ENCODE measurements at regions not wholly inside any gene's neighbourhood (a gene's known extent, or its start where the extent isn't known, plus 50 kb on each side); places are given as distances from the start of the nearest gene placed in this dataset.

GRCh38 chr18:72155327-72155726, 388.8 kb downstream of the CBLN2 start:
- intact Hi-C loops (cut with micrococcal nuclease), result no loop called here
- no peaks in the 10 kb centered on the region for H3K4me1 ChIP-seq (ENCODE audit: control insufficient read depth in 1 of 2, insufficient read depth in 2 of 2, low read length in 2 of 2)
- no peak overlapping the region for H2AFZ ChIP-seq (ENCODE audit: insufficient read depth, low read depth, low read length, poor library complexity, severe bottlenecking)
- no peak overlapping the region for H3K9ac ChIP-seq (ENCODE audit: insufficient read depth, low read length, poor library complexity, severe bottlenecking)
- Mint-ChIP-seq H3K27me3 (ENCODE audit: low read depth in 3 of 3) (no peaks in the 10 kb centered on the region), H3K36me3 (no peaks in the 10 kb centered on the region), H3K4me1 (no peaks in the 10 kb centered on the region), H3K27ac (no peak overlapping the region), H3K9me3 (peaks cover 0 to 3% (median 0%) of the 10 kb centered on the region in 7 donors), H3K4me3 (no peak overlapping the region)
- no peak overlapping the region for H3K27ac ChIP-seq (ENCODE audit: low read depth in 1 of 2, low read length in 2 of 2)
- H3K27me3 ChIP-seq (ENCODE audit: control insufficient read depth in 2 of 2, insufficient read depth in 2 of 2, low read length in 2 of 2), result no peaks in the 10 kb centered on the region
- WGBS (ENCODE audit: insufficient coverage), result 81% methylated on average over 2 of the region's 5 CpGs
- no peaks in the 10 kb centered on the region for H4K20me1 ChIP-seq (ENCODE audit: insufficient read depth, low read length)
- no peak overlapping the region for H3K4me3 ChIP-seq (replicated peaks in 1 of 3; ENCODE audit: low read depth in 2 of 3, low read length in 3 of 3)
- no peak for DNase-seq
- H3K79me2 ChIP-seq (ENCODE audit: insufficient read depth, low read length), result no peaks in the 10 kb centered on the region
- TF ChIP-seq, protein P1, sequence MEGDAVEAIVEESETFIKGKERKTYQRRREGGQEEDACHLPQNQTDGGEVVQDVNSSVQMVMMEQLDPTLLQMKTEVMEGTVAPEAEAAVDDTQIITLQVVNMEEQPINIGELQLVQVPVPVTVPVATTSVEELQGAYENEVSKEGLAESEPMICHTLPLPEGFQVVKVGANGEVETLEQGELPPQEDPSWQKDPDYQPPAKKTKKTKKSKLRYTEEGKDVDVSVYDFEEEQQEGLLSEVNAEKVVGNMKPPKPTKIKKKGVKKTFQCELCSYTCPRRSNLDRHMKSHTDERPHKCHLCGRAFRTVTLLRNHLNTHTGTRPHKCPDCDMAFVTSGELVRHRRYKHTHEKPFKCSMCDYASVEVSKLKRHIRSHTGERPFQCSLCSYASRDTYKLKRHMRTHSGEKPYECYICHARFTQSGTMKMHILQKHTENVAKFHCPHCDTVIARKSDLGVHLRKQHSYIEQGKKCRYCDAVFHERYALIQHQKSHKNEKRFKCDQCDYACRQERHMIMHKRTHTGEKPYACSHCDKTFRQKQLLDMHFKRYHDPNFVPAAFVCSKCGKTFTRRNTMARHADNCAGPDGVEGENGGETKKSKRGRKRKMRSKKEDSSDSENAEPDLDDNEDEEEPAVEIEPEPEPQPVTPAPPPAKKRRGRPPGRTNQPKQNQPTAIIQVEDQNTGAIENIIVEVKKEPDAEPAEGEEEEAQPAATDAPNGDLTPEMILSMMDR (IDR thresholded peaks at IDR 0.05), result no peak
- H3K36me3 ChIP-seq (replicated peaks in 1 of 2; ENCODE audit: control insufficient read depth in 1 of 2, insufficient read depth in 2 of 2, low read length in 2 of 2), result no peaks in the 10 kb centered on the region
- H3K9me3 ChIP-seq (replicated peaks in 1 of 2; ENCODE audit: control insufficient read depth in 1 of 2, insufficient read depth in 1 of 2, low read length in 2 of 2), result no peaks in the 10 kb centered on the region
- no peak overlapping the region for H3K4me2 ChIP-seq (replicated peaks; ENCODE audit: extremely low read depth, low read length, poor library complexity, severe bottlenecking)

GRCh38 chr18:72154926-72155325, 389.2 kb downstream of the CBLN2 start:
- Histone ChIP-seq H3K4me3 (replicated peaks in 1 of 3; ENCODE audit: low read depth in 2 of 3, low read length in 3 of 3) (no peak overlapping the region), H3K4me1 (ENCODE audit: control insufficient read depth in 1 of 2, insufficient read depth in 2 of 2, low read length in 2 of 2) (no peaks in the 10 kb centered on the region), H3K4me2 (replicated peaks; ENCODE audit: extremely low read depth, low read length, poor library complexity, severe bottlenecking) (no peak overlapping the region), H4K20me1 (ENCODE audit: insufficient read depth, low read length) (no peaks in the 10 kb centered on the region), H2AFZ (ENCODE audit: insufficient read depth, low read depth, low read length, poor library complexity, severe bottlenecking) (no peak overlapping the region), H3K79me2 (ENCODE audit: insufficient read depth, low read length) (no peaks in the 10 kb centered on the region), H3K27ac (ENCODE audit: low read depth in 1 of 2, low read length in 2 of 2) (no peak overlapping the region), H3K9ac (ENCODE audit: insufficient read depth, low read length, poor library complexity, severe bottlenecking) (no peak overlapping the region), H3K9me3 (replicated peaks in 1 of 2; ENCODE audit: control insufficient read depth in 1 of 2, insufficient read depth in 1 of 2, low read length in 2 of 2) (no peaks in the 10 kb centered on the region), H3K27me3 (ENCODE audit: control insufficient read depth in 2 of 2, insufficient read depth in 2 of 2, low read length in 2 of 2) (no peaks in the 10 kb centered on the region), H3K36me3 (replicated peaks in 1 of 2; ENCODE audit: control insufficient read depth in 1 of 2, insufficient read depth in 2 of 2, low read length in 2 of 2) (no peaks in the 10 kb centered on the region)
- Mint-ChIP-seq H3K9me3 (peaks cover 0 to 3% (median 0%) of the 10 kb centered on the region in 7 donors), H3K36me3 (no peaks in the 10 kb centered on the region), H3K27ac (no peak overlapping the region), H3K4me3 (no peak overlapping the region), H3K27me3 (ENCODE audit: low read depth in 3 of 3) (no peaks in the 10 kb centered on the region), H3K4me1 (no peaks in the 10 kb centered on the region)
- DNase-seq, result no peak
- TF ChIP-seq, protein P1 (IDR thresholded peaks at IDR 0.05), result no peak
- intact Hi-C loops (cut with micrococcal nuclease), result no loop called here
- WGBS (ENCODE audit: insufficient coverage), result no CpG with 5 or more reads among the region's 2 CpGs

Data from CD14-positive monocyte (primary cell).